GM12878 (cell line): ENCODE measurements at regions not wholly inside any gene's neighbourhood (a gene's known extent, or its start where the extent isn't known, plus 50 kb on each side); places are given as distances from the start of the nearest gene placed in this dataset.

Experiments
- ATAC-seq: fragments of 200-7000 bp; cut with Tn5 transposase; 3 replicates; pipeline ENCODE4 v1.9.1; 2020; ENCODE audit warnings: mild to moderate bottlenecking, moderate library complexity
- BruUV-seq: library from RNA; stranded (reverse); fragments of 400-500 nt; replicated peaks from 2 replicates; lab custom pipeline; 2021; lab: Mats Ljungman, UMichigan
- CTCF ChIA-PET: fragments of 300-600 bp; sonication (Branson Sonifier 250); formaldehyde crosslinking; extraction: SDS; loops from one replicate; lab custom pipeline; 2021; ENCODE audit warnings: inconsistent platforms; lab: Yijun Ruan, JAX
- POLR2A ChIA-PET: fragments of 350-600 bp; formaldehyde crosslinking; extraction: SDS; loops from one replicate; lab custom pipeline; 2021; ENCODE audit warnings: inconsistent platforms; lab: Charles Lee
- RAD21 ChIA-PET: fragments of 300-600 bp; sonication (Branson Sonifier 250); formaldehyde crosslinking; loops from one replicate; lab custom pipeline; 2023; ENCODE audit warnings: antibody characterized with exemption; ENCODE audit not compliant: unreplicated experiment; lab: Charles Lee
- SMC1A ChIA-PET: fragments of 300-600 bp; sonication (Branson Sonifier 250); formaldehyde crosslinking; loops from one replicate; lab custom pipeline; 2023; ENCODE audit not compliant: unreplicated experiment, uncharacterized antibody; lab: Charles Lee
- DNase-seq: peaks from one replicate; pipeline ENCODE4 v3.0.0-alpha.2; 2011; ENCODE audit warnings: low read depth, low spot score
- FAIRE-seq: peaks from 3 replicates; lab custom pipeline; 2011; peaks lifted over from hg19 to GRCh38; lab: Jason Lieb, UNC
- H2AFZ ChIP-seq: 2 replicates; pipeline ENCODE4 v1.6.0; 2011; ENCODE audit warnings: low read depth, low read length, control low read depth; ENCODE audit not compliant: control insufficient read depth
- H3K27ac ChIP-seq: 2 replicates; pipeline ENCODE4 v1.5.1; 2011; ENCODE audit warnings: control low read depth; ENCODE audit not compliant: control insufficient read depth, insufficient read depth
- H3K27me3 ChIP-seq, 2 experiments: replicated peaks in 1 of 2; 2 replicates each; pipeline versions ENCODE4 v1.6.0 to v1.6.1; 2011; ENCODE audit warnings: low read length in 1 of 2; ENCODE audit not compliant: control insufficient read depth in 2 of 2, insufficient read depth in 2 of 2
- H3K36me3 ChIP-seq, 2 experiments: 2 replicates each; pipeline ENCODE4 v1.5.1; 2011; ENCODE audit warnings: low read length in 1 of 2; ENCODE audit not compliant: control insufficient read depth in 2 of 2, insufficient read depth in 2 of 2
- H3K4me1 ChIP-seq: 2 replicates; pipeline ENCODE4 v1.6.1; 2011; ENCODE audit warnings: mild to moderate bottlenecking, low read length, moderate library complexity, mixed read lengths; ENCODE audit not compliant: control insufficient read depth, insufficient read depth
- H3K4me2 ChIP-seq: 2 replicates; pipeline ENCODE4 v1.6.0; 2011; ENCODE audit warnings: control low read depth; ENCODE audit not compliant: control insufficient read depth, insufficient read depth
- H3K4me3 ChIP-seq: fragments of 200-600 bp; sonication (generic); 2 replicates; pipeline ENCODE4 v1.5.1; 2016
- H3K79me2 ChIP-seq: 2 replicates; pipeline ENCODE4 v1.6.0; 2011; ENCODE audit warnings: low read length; ENCODE audit not compliant: control insufficient read depth, insufficient read depth
- H3K9ac ChIP-seq: 2 replicates; pipeline ENCODE4 v1.8.0; 2011; ENCODE audit warnings: low read length, control low read depth, mixed read lengths; ENCODE audit not compliant: control insufficient read depth, insufficient read depth
- H3K9me3 ChIP-seq: replicated peaks from 3 replicates; pipeline ENCODE4 v1.5.1; 2011; ENCODE audit warnings: mild to moderate bottlenecking, low read length; ENCODE audit not compliant: control insufficient read depth, insufficient read depth
- H4K20me1 ChIP-seq: 2 replicates; pipeline ENCODE4 v1.6.0; 2011; ENCODE audit not compliant: control insufficient read depth, insufficient read depth
- CHD1 ChIP-seq: IDR thresholded peaks from 2 replicates; pipeline ENCODE4 v1.6.1; 2012; ENCODE audit warnings: low read depth, low read length, improper control_type of control experiment
- EP300 ChIP-seq, 2 experiments: fragments of 150-350 bp in 1 of 2; IDR thresholded peaks; 2 replicates each; pipeline ENCODE4 v1.6.1; 2011 to 2012; ENCODE audit warnings: low read depth in 2 of 2, low read length in 2 of 2, borderline replicate concordance in 1 of 2, improper control_type of control experiment in 1 of 2, inconsistent platforms in 1 of 2; ENCODE audit not compliant: control insufficient read depth in 1 of 2
- FOS ChIP-seq: IDR thresholded peaks from 3 replicates; pipeline ENCODE4 v1.6.1; 2011; ENCODE audit warnings: borderline replicate concordance; ENCODE audit not compliant: insufficient read length; ENCODE audit errors: extremely low read depth
- FOXM1 ChIP-seq: IDR thresholded peaks from 2 replicates; pipeline ENCODE4 v1.6.1; 2012; ENCODE audit warnings: low read depth, mild to moderate bottlenecking, inconsistent platforms, low read length, moderate library complexity
- NR2C2 ChIP-seq: IDR thresholded peaks from 2 replicates; pipeline ENCODE4 v1.6.1; 2011; ENCODE audit warnings: borderline replicate concordance, low read depth; ENCODE audit not compliant: control insufficient read depth, insufficient read length
- SMAD1 ChIP-seq: fragments of 450-650 bp; IDR thresholded peaks from 2 replicates; pipeline ENCODE4 v1.6.1; 2018; ENCODE audit warnings: mild to moderate bottlenecking, low read depth; ENCODE audit not compliant: partially characterized antibody
- SMARCA5 ChIP-seq: fragments of 450-650 bp; IDR thresholded peaks from 2 replicates; pipeline ENCODE4 v1.6.1; 2017; ENCODE audit warnings: mild to moderate bottlenecking
- TBL1XR1 ChIP-seq: IDR thresholded peaks from 2 replicates; pipeline ENCODE4 v1.6.1; 2012; ENCODE audit warnings: low read depth, low read length, improper control_type of control experiment
- WGBS: methylation state at CpG from one replicate; pipeline ENCODE4 v1.1.6; 2016; ENCODE audit warnings: low lambda C conversion rate; ENCODE audit not compliant: insufficient replicate concordance, insufficient coverage; ENCODE audit errors: missing lambda C conversion rate; 5-methylcytosine and 5-hydroxymethylcytosine counted together
- in situ Hi-C: fragments of 300-500 bp; cut with MboI; formaldehyde crosslinking; loops from 9 replicates; pipeline ENCODE4 v1.14.3; 2018; ENCODE audit warnings: mixed read lengths
- intact Hi-C: fragments of 100-400 bp; cut with micrococcal nuclease; formaldehyde crosslinking; loops from one replicate; pipeline ENCODE4 v1.14.2; 2022; ENCODE audit not compliant: unreplicated experiment
- TF ChIP-seq, protein P1 (sequence below): IDR thresholded peaks from 2 replicates; pipeline ENCODE4 v1.6.1; 2011; ENCODE audit warnings: borderline replicate concordance, low read depth, mild to moderate bottlenecking, moderate library complexity, mixed read lengths, low read length; ENCODE audit not compliant: insufficient read depth; ENCODE audit errors: extremely low read length
- TF ChIP-seq, protein P2 (sequence below): IDR thresholded peaks from 2 replicates; pipeline ENCODE4 v1.6.1; 2011; ENCODE audit warnings: low read depth, low read length, improper control_type of control experiment, borderline replicate concordance
- TF ChIP-seq, protein P3 (sequence below): fragments of 450-650 bp; IDR thresholded peaks from 2 replicates; pipeline ENCODE4 v1.6.1; 2017; ENCODE audit warnings: mild to moderate bottlenecking, moderate library complexity

DNA sequence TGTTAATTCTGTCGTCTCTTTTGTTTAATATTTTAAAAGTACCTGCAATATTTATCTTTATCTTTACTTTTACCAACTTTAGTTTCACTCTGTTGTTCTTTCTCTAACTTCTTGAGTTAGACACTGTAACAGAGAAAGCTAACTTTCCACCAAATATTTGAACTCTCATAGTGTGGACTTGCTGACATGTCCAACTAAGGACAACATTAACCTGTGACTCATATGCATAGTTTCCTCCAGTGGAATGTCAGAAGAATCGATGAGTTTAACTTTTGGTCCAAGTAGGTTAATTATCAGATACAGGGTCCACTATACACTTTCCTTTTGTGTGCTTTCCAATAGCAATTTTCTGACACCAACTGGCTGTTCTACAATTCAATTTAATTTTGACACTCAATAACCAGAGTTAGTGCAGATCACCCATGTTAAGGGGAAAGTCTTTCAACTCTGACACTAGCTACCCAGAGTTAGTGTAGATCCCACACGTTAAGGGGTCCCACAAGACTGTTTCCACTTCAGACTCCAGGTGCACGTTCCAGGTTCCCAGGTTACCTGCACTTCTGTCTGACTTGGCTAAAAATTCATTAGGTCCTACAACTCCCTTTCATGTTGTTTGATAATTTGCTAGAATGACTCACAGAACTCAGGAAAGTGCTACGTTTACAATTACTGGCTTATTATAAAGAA, 559.0 kb upstream of the AMOT start:
- in situ Hi-C loops (no loop called here), intact Hi-C loops (no loop called here)
- SMC1A ChIA-PET: no interaction called here
- no peaks in the 10 kb centered on the region for H3K79me2 ChIP-seq
- RAD21 ChIA-PET: no interaction called here
- ATAC-seq (no peak), FAIRE-seq (no peak), DNase-seq (no peak)
- H2AFZ ChIP-seq: no peak overlapping the region
- no peak overlapping the region for H3K9ac ChIP-seq
- POLR2A ChIA-PET: no interaction called here
- no peak overlapping the region for H3K4me2 ChIP-seq
- no peak overlapping the region for H3K27ac ChIP-seq
- CTCF ChIA-PET: no interaction called here
- WGBS: 5% methylated on average over 5 of the region's 5 CpGs
- TF ChIP-seq FOXM1 (no peak), SMAD1 (no peak), EP300 (IDR thresholded peaks at IDR 0.05; ENCODE audit: borderline replicate concordance in 1 of 2, control insufficient read depth in 1 of 2, low read depth in 2 of 2, low read length in 2 of 2) (no peak), TBL1XR1 (no peak), FOS (no peak), NR2C2 (no peak), SMARCA5 (no peak), CHD1 (no peak)
- TF ChIP-seq, protein P1, sequence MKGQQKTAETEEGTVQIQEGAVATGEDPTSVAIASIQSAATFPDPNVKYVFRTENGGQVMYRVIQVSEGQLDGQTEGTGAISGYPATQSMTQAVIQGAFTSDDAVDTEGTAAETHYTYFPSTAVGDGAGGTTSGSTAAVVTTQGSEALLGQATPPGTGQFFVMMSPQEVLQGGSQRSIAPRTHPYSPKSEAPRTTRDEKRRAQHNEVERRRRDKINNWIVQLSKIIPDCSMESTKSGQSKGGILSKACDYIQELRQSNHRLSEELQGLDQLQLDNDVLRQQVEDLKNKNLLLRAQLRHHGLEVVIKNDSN: no peak
- TF ChIP-seq, protein P2, sequence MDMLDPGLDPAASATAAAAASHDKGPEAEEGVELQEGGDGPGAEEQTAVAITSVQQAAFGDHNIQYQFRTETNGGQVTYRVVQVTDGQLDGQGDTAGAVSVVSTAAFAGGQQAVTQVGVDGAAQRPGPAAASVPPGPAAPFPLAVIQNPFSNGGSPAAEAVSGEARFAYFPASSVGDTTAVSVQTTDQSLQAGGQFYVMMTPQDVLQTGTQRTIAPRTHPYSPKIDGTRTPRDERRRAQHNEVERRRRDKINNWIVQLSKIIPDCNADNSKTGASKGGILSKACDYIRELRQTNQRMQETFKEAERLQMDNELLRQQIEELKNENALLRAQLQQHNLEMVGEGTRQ: no peak
- TF ChIP-seq, protein P3, sequence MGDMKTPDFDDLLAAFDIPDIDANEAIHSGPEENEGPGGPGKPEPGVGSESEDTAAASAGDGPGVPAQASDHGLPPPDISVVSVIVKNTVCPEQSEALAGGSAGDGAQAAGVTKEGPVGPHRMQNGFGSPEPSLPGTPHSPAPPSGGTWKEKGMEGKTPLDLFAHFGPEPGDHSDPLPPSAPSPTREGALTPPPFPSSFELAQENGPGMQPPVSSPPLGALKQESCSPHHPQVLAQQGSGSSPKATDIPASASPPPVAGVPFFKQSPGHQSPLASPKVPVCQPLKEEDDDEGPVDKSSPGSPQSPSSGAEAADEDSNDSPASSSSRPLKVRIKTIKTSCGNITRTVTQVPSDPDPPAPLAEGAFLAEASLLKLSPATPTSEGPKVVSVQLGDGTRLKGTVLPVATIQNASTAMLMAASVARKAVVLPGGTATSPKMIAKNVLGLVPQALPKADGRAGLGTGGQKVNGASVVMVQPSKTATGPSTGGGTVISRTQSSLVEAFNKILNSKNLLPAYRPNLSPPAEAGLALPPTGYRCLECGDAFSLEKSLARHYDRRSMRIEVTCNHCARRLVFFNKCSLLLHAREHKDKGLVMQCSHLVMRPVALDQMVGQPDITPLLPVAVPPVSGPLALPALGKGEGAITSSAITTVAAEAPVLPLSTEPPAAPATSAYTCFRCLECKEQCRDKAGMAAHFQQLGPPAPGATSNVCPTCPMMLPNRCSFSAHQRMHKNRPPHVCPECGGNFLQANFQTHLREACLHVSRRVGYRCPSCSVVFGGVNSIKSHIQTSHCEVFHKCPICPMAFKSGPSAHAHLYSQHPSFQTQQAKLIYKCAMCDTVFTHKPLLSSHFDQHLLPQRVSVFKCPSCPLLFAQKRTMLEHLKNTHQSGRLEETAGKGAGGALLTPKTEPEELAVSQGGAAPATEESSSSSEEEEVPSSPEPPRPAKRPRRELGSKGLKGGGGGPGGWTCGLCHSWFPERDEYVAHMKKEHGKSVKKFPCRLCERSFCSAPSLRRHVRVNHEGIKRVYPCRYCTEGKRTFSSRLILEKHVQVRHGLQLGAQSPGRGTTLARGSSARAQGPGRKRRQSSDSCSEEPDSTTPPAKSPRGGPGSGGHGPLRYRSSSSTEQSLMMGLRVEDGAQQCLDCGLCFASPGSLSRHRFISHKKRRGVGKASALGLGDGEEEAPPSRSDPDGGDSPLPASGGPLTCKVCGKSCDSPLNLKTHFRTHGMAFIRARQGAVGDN: no peak
- H3K4me3 ChIP-seq: no peak overlapping the region
- H4K20me1 ChIP-seq: no peaks in the 10 kb centered on the region
- no peaks in the 10 kb centered on the region for H3K27me3 ChIP-seq
- no TSS peak for BruUV-seq
- H3K9me3 ChIP-seq: no peaks in the 10 kb centered on the region
- no peaks in the 10 kb centered on the region for H3K36me3 ChIP-seq
- H3K4me1 ChIP-seq: no peaks in the 10 kb centered on the region
